ENCODE measurements at regions not wholly inside any gene's neighbourhood (a gene's known extent, or its start where the extent isn't known, plus 50 kb on each side); places are given as distances from the start of the nearest gene placed in this dataset.

DNA sequence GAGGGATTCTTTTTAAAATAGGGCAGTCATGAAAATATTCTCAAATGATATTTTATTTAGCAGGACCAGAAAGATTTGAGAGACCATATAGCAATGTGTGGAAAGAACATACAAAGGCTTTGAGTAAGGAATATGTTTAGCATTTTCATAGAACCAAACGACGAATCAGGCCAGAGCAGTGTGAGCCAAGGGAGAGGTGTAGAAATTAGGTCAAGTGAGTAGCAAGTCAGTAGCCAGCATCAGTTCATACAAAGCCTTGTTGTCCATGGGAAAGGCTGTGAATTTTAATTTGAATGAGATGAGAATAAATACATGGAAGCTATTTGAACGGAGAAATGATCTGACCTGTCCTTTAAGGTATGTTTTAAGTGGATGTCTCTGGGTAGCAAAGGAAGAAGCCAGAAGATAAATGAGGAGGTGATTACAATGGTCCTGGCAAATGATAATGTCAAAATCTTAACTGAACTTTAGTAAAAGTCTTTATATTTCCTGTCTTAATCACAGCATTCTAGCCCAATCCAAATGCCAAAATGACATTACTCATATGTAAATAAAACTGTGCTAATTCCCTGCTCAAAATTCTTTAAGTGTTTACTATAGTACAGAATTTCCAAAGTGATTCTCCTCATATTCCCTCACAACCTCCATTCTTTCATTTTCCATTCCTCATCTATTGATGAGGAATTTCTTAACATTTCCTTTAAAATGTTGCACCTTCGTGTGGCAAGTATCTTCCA lies 155.7 kb upstream of the SLIT2 start:
- no peaks in the 10 kb centered on the region for H3K36me3 Mint-ChIP-seq

DNA sequence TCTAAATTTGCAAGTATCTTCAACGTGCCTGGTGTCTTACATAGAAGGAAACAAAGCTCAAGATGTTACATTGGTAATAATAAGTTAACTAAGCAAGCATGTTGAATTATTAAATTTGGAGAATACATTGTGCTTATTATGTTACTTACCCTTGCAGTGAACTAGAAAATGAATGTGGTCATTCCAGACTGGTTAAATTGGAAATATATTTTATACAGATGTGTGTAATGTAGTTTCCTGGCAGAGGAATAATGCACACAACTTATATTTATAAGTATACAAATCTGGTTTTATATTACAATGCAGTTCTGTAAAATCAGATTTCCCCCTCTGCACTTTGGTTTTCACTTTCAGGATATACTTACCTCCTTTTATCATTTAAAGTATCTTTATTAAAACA lies 159.9 kb upstream of the SLIT2 start:
- DNase-seq = no peak
- no peak overlapping the region for H3K27ac ChIP-seq (ENCODE audit: low read depth, low read length)
- H3K9me3 ChIP-seq (ENCODE audit: control insufficient read depth in 2 of 3, low read length in 3 of 3) = no peaks in the 10 kb centered on the region
- Mint-ChIP-seq H3K27me3 (no peaks in the 10 kb centered on the region), H3K4me1 (no peaks in the 10 kb centered on the region), H3K36me3 (no peaks in the 10 kb centered on the region), H3K4me3 (no peak overlapping the region), H3K27ac (no peak overlapping the region), H3K9me3 (peaks cover 0 to 2% (median 0%) of the 10 kb centered on the region in 11 donors)
- H3K4me1 ChIP-seq (ENCODE audit: control insufficient read depth in 2 of 2, insufficient read depth in 2 of 2, low read length in 2 of 2) = no peaks in the 10 kb centered on the region
- CTCF ChIA-PET = no interaction called here
- ATAC-seq = no peak
- no peaks in the 10 kb centered on the region for H3K36me3 ChIP-seq (ENCODE audit: control insufficient read depth in 2 of 3, insufficient read depth in 3 of 3, low read length in 3 of 3)
- intact Hi-C loops (cut with micrococcal nuclease) = no loop called here
- POLR2A ChIA-PET = no interaction called here
- no peaks in the 10 kb centered on the region for H3K27me3 ChIP-seq (ENCODE audit: control insufficient read depth in 2 of 2, insufficient read depth in 2 of 2, low read length in 2 of 2)
- H3K4me3 ChIP-seq (ENCODE audit: low read length) = no peak overlapping the region

More for the DNA sequence above, 155.7 kb upstream of the SLIT2 start:
- POLR2A ChIA-PET = no interaction called here
- Mint-ChIP-seq H3K27me3 (no peaks in the 10 kb centered on the region), H3K4me1 (no peaks in the 10 kb centered on the region), H3K9me3 (peaks cover 0 to 11% (median 5%) of the 10 kb centered on the region in 11 donors), H3K4me3 (no peak overlapping the region), H3K27ac (no peak overlapping the region)
- H3K4me1 ChIP-seq (ENCODE audit: control insufficient read depth in 2 of 2, insufficient read depth in 2 of 2, low read length in 2 of 2) = no peaks in the 10 kb centered on the region
- no peak overlapping the region for H3K4me3 ChIP-seq (ENCODE audit: low read length)
- no peak for ATAC-seq
- H3K36me3 ChIP-seq (ENCODE audit: control insufficient read depth in 2 of 3, insufficient read depth in 3 of 3, low read length in 3 of 3) = no peaks in the 10 kb centered on the region
- H3K9me3 ChIP-seq (ENCODE audit: control insufficient read depth in 2 of 3, low read length in 3 of 3) = no peaks in the 10 kb centered on the region
- no peaks in the 10 kb centered on the region for H3K27me3 ChIP-seq (ENCODE audit: control insufficient read depth in 2 of 2, insufficient read depth in 2 of 2, low read length in 2 of 2)
- intact Hi-C loops (cut with micrococcal nuclease) = no loop called here
- DNase-seq = no peak
- CTCF ChIA-PET = no interaction called here
- H3K27ac ChIP-seq (ENCODE audit: low read depth, low read length) = no peak overlapping the region

DNA sequence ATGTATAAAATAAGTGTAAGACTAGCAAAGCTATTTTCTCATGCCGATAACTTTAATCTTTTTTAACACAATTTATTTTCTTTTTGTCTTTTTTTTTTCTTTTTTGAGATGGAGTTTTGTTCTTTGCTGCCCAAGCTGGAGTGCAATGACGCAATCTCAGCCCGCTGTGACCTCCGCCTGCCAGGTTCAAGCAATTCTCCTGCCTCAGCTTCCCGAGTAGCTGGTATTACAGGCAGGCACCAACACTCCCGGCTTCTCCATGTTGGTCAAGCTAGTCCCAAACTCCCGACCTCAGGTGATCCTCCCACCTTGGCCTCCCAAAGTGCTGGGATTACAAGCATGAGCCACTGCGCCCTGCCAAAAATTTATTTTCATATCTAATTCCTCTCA lies 164.2 kb upstream of the SLIT2 start:
- ChIA-PET CTCF (no interaction called here), POLR2A (no interaction called here)
- no peaks in the 10 kb centered on the region for H3K36me3 Mint-ChIP-seq
- peaks cover 0 to under 1% (median 0%) of the 10 kb centered on the region in 11 donors for H3K9me3 Mint-ChIP-seq
- no peaks in the 10 kb centered on the region for H3K4me1 Mint-ChIP-seq
- H3K4me1 ChIP-seq (ENCODE audit: control insufficient read depth in 2 of 2, insufficient read depth in 2 of 2, low read length in 2 of 2) = no peaks in the 10 kb centered on the region
- ATAC-seq (no peak), DNase-seq (no peak)
- H3K36me3 ChIP-seq (ENCODE audit: control insufficient read depth in 2 of 3, insufficient read depth in 3 of 3, low read length in 3 of 3) = no peaks in the 10 kb centered on the region
- H3K27me3 ChIP-seq (ENCODE audit: control insufficient read depth in 2 of 2, insufficient read depth in 2 of 2, low read length in 2 of 2) = no peaks in the 10 kb centered on the region
- H3K27ac ChIP-seq (ENCODE audit: low read depth, low read length) = no peak overlapping the region
- H3K4me3 Mint-ChIP-seq = no peak overlapping the region
- H3K27ac Mint-ChIP-seq = no peak overlapping the region
- intact Hi-C loops (cut with micrococcal nuclease) = no loop called here
- H3K27me3 Mint-ChIP-seq = no peaks in the 10 kb centered on the region
- no peak overlapping the region for H3K4me3 ChIP-seq (ENCODE audit: low read length)
- H3K9me3 ChIP-seq (ENCODE audit: control insufficient read depth in 2 of 3, low read length in 3 of 3) = no peaks in the 10 kb centered on the region

DNA sequence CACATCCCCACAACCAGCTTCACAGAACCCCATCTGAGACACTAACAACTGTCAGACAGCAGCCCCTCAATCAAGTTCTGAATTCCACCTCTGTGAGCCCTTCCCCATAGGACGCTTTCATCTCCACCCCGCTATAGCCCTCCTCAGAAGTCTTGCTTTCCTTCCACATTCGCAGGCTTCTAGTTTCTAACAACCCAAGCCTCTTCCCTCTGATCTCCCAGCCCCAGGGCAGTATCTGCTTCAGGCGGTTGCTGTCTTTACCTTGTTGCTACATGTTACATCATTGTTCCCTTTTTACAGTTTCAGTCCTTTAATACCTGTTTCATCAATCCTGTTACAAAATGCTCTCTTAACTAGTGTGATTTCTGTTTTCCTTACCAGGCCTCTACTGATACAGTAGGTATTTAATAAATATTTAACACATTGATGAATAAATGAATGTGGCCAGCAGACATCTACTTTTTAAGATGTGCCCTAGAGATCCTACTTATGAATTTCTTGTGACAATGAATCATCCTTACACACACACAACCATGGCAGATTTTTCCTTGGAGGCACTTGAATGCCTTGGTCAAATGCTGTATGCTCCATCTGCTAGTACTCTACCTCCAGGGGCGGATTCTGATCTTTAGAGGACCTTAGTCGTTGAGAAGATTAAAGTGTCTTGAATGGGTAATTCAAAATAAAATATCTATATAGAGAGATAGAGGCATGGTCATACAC lies 164.7 kb upstream of the SLIT2 start:
- CTCF ChIA-PET = no interaction called here

DNA sequence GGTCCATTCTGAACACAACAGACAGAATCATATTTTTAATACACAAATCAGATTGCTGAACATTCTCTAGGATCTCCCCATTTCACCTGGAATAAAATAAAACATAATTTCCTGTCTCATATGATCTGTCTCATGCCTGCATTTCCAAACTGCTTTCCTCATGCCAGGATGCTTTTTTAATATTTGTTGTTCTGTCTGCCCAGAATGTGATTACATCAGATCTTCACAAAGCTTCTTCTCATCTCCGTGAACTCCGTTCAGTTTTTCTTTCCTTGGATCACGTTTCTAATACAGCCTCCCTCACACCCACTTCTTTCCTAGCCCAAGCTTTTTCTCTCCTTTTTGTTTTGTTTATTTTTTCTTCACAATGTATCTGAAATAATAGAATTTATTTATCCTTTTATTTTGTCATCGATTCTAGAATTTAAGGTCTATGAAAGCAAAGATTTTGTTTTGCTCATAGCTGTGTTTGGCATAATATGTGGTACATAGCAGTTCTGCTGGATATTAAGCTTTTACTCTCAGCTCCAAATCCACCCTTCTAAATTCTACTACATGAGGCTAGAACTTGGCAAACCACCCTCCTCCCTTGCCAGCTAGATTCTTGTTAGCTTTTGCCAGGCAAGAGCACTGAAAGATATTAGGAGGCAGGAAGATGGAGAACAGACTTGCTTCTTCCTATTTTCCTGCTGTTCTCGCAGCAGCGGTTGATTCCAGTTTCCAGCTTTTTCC lies 165.5 kb upstream of the SLIT2 start:
- DNase-seq (no peak), ATAC-seq (no peak)
- H3K9me3 Mint-ChIP-seq = peaks cover 0 to 8% (median 0%) of the 10 kb centered on the region in 11 donors
- intact Hi-C loops (cut with micrococcal nuclease) = no loop called here
- no peaks in the 10 kb centered on the region for H3K27me3 ChIP-seq (ENCODE audit: control insufficient read depth in 2 of 2, insufficient read depth in 2 of 2, low read length in 2 of 2)
- ChIA-PET POLR2A (no interaction called here), CTCF (no interaction called here)
- H3K4me1 ChIP-seq (ENCODE audit: control insufficient read depth in 2 of 2, insufficient read depth in 2 of 2, low read length in 2 of 2) = no peaks in the 10 kb centered on the region
- H3K27ac Mint-ChIP-seq = no peak overlapping the region
- H3K4me3 ChIP-seq (ENCODE audit: low read length) = no peak overlapping the region
- no peak overlapping the region for H3K4me3 Mint-ChIP-seq
- H3K4me1 Mint-ChIP-seq = no peaks in the 10 kb centered on the region
- H3K36me3 Mint-ChIP-seq = no peaks in the 10 kb centered on the region
- no peaks in the 10 kb centered on the region for H3K27me3 Mint-ChIP-seq
- H3K9me3 ChIP-seq (ENCODE audit: control insufficient read depth in 2 of 3, low read length in 3 of 3) = no peaks in the 10 kb centered on the region
- no peaks in the 10 kb centered on the region for H3K36me3 ChIP-seq (ENCODE audit: control insufficient read depth in 2 of 3, insufficient read depth in 3 of 3, low read length in 3 of 3)
- H3K27ac ChIP-seq (ENCODE audit: low read depth, low read length) = no peak overlapping the region

More for the DNA sequence above, 164.7 kb upstream of the SLIT2 start:
- Mint-ChIP-seq H3K36me3 (no peaks in the 10 kb centered on the region), H3K27me3 (no peaks in the 10 kb centered on the region), H3K27ac (no peak overlapping the region), H3K9me3 (peaks cover 0 to 2% (median 0%) of the 10 kb centered on the region in 11 donors), H3K4me1 (no peaks in the 10 kb centered on the region), H3K4me3 (no peak overlapping the region)
- intact Hi-C loops (cut with micrococcal nuclease) = no loop called here
- no peaks in the 10 kb centered on the region for H3K9me3 ChIP-seq (ENCODE audit: control insufficient read depth in 2 of 3, low read length in 3 of 3)
- no peak for ATAC-seq
- POLR2A ChIA-PET = no interaction called here
- H3K27ac ChIP-seq (ENCODE audit: low read depth, low read length) = no peak overlapping the region
- no peaks in the 10 kb centered on the region for H3K4me1 ChIP-seq (ENCODE audit: control insufficient read depth in 2 of 2, insufficient read depth in 2 of 2, low read length in 2 of 2)
- no peaks in the 10 kb centered on the region for H3K36me3 ChIP-seq (ENCODE audit: control insufficient read depth in 2 of 3, insufficient read depth in 3 of 3, low read length in 3 of 3)
- DNase-seq = no peak
- no peak overlapping the region for H3K4me3 ChIP-seq (ENCODE audit: low read length)
- H3K27me3 ChIP-seq (ENCODE audit: control insufficient read depth in 2 of 2, insufficient read depth in 2 of 2, low read length in 2 of 2) = no peaks in the 10 kb centered on the region

DNA sequence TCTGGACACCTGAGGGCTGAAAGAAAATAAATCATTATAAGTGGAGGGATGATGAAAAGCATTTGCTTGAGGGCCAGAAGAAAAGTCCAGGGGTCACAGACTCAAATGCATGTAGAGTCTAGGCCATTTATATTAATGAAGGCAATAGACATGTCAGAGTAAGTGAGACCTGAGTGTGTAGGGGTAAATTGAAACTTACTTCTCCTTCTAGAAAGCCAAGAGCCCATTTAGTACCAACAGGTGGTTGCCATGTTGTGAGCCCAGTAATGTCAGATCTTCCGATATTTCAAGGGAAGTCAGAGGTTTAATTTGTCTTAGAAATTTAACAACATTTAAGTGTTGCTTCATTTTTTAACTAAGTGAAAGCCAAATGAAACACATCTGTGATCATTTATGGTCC lies 166.1 kb upstream of the SLIT2 start:
- ChIA-PET POLR2A (no interaction called here), CTCF (no interaction called here)
- Histone ChIP-seq H3K27me3 (ENCODE audit: control insufficient read depth in 2 of 2, insufficient read depth in 2 of 2, low read length in 2 of 2) (no peaks in the 10 kb centered on the region), H3K27ac (ENCODE audit: low read depth, low read length) (no peak overlapping the region), H3K36me3 (ENCODE audit: control insufficient read depth in 2 of 3, insufficient read depth in 3 of 3, low read length in 3 of 3) (no peaks in the 10 kb centered on the region), H3K4me1 (ENCODE audit: control insufficient read depth in 2 of 2, insufficient read depth in 2 of 2, low read length in 2 of 2) (no peaks in the 10 kb centered on the region), H3K4me3 (ENCODE audit: low read length) (no peak overlapping the region), H3K9me3 (ENCODE audit: control insufficient read depth in 2 of 3, low read length in 3 of 3) (no peaks in the 10 kb centered on the region)
- H3K9me3 Mint-ChIP-seq = peaks cover 0 to 8% (median 1%) of the 10 kb centered on the region in 11 donors
- intact Hi-C loops (cut with micrococcal nuclease) = no loop called here
- DNase-seq (no peak), ATAC-seq (no peak)
- no peak overlapping the region for H3K27ac Mint-ChIP-seq
- H3K4me3 Mint-ChIP-seq = no peak overlapping the region
- H3K4me1 Mint-ChIP-seq = no peaks in the 10 kb centered on the region
- no peaks in the 10 kb centered on the region for H3K27me3 Mint-ChIP-seq
- H3K36me3 Mint-ChIP-seq = no peaks in the 10 kb centered on the region
